AG10803 (cell line): ENCODE measurements at regions not wholly inside any gene's neighbourhood (a gene's known extent, or its start where the extent isn't known, plus 50 kb on each side); places are given as distances from the start of the nearest gene placed in this dataset.
A peak's percentile ranks its signal among the peaks of the same experiment; 100 is the strongest.

Experiments
- DNase-seq: peaks from one replicate; pipeline ENCODE4 v3.0.0; 2010; ENCODE audit warnings: low read depth
- H3K4me3 ChIP-seq: 2 replicates; pipeline ENCODE4 v1.5.1; 2011; ENCODE audit warnings: mild to moderate bottlenecking, low read length, control low read depth
- TF ChIP-seq, protein P1 (sequence below): conservative IDR thresholded peaks from 2 replicates; pipeline ENCODE4 v1.5.1; 2011; ENCODE audit warnings: mild to moderate bottlenecking, low read length, control low read depth, inconsistent platforms

DNA sequence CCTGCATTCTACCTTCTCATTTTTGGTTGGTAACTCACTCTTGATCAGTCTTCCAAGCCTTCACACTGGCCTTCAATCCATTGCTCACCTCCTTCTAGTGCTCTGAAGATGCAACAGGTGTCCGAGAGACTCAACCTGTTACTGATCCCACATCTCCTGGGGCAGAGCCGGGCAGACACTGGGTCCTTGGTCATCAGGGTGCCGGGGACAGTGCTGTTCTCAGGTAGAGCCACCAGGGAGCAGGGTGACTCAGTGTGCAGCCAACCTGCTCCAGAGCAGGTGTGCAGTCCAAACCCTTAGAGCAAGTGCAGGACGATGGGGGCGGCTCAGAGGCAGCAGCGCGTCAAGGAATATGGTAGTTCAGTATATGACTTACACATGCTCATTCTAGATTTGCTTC is 188.4 kb downstream of the DHX15 start:
- DNase-seq = no peak
- TF ChIP-seq, protein P1, sequence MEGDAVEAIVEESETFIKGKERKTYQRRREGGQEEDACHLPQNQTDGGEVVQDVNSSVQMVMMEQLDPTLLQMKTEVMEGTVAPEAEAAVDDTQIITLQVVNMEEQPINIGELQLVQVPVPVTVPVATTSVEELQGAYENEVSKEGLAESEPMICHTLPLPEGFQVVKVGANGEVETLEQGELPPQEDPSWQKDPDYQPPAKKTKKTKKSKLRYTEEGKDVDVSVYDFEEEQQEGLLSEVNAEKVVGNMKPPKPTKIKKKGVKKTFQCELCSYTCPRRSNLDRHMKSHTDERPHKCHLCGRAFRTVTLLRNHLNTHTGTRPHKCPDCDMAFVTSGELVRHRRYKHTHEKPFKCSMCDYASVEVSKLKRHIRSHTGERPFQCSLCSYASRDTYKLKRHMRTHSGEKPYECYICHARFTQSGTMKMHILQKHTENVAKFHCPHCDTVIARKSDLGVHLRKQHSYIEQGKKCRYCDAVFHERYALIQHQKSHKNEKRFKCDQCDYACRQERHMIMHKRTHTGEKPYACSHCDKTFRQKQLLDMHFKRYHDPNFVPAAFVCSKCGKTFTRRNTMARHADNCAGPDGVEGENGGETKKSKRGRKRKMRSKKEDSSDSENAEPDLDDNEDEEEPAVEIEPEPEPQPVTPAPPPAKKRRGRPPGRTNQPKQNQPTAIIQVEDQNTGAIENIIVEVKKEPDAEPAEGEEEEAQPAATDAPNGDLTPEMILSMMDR = no peak
- H3K4me3 ChIP-seq = no peak overlapping the region

DNA sequence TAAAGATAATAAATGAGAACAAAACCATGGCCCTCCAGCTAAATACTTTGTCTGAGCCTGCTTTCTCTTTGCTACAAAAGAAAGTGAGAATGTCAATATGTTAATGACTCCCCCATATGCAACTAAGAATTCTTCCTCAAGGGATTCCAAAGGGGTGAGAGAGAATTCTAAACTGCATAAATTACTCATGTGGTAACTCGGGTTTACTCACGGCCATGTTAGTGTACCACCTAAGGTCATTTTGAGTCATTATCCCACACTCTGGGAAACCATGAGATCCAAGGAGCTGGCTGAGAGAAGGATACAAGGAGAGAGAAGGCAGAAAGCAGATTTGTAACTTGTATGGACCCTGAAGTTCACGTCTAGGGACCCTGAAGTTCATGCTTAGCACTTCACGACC is 190.3 kb downstream of the DHX15 start:
- no peak overlapping the region for H3K4me3 ChIP-seq
- peak; percentile 35 for DNase-seq
- TF ChIP-seq, protein P1 = no peak

DNA sequence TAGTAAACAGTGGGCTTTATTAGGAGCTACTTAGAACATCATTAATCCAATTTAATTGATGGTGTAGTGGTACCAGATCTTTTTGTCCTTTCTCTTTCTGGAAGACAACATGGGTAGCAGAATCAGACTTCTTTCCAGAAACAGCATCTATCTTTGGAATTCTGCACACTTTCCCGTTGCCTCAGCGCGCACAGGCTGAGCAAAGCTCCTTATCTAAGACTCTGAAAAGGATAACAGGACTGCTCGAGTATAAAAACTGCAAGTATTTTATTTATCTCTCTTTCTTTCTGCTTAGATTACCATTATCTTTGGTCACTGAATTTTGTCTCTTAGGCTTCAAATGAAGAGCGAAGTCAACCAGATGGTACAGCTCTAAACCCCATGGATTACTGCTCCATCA is 191.7 kb downstream of the DHX15 start:
- DNase-seq = no peak
- H3K4me3 ChIP-seq = no peak overlapping the region
- TF ChIP-seq, protein P1 = no peak

DNA sequence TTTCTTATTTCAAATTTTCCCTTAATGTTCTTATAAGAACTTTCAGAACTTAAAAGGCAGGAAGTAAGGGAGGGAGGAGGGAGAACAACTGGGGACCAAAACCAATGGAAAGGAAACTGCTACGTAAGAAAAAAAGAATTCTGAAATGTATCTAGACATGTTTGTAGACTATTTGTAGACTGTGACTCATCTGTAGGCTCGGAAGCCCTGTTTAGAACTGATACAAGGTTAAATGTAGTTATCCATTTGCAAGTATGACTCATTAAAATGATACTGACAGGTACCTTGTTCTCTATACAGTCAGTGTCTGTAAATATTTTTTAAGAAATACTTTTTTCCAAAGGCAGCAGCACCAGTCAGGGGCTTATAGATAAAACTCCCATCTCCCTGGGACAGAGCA is 202.0 kb downstream of the DHX15 start:
- TF ChIP-seq, protein P1 = no peak
- H3K4me3 ChIP-seq = no peak overlapping the region
- no peak for DNase-seq

DNA sequence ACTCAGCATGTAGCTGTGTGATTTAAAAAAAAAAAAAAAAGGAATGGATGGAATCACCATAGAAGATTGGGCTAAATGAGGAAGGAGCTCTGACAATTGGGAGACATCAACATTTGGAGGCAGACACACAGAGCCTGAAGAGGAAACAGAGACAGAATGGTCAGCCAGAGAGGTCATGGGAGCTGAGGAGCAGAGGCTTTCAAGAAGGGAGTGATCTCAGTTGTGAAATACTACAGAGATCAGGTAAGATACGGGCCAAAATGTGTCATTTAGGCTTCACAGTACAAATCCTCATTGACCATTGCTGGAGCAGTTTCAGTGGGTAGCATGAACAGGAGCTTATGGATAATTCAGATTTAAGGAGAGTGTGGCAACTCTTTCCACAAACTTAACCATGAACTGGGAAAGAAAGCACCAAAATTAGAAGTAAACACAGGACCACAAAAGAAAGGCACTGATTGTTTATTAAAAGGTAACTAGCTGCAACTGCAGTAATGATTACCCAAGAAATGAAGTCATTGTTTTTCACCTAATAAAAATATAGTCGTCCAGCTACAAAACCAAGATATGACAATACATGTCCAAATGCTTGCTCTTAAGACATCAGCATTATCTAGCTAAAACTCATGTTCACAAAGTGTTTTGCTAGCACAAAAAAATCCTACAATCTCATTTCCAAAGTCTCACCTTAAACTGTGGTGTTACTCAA is 203.2 kb downstream of the DHX15 start:
- TF ChIP-seq, protein P1 = no peak
- H3K4me3 ChIP-seq = no peak overlapping the region
- no peak for DNase-seq

DNA sequence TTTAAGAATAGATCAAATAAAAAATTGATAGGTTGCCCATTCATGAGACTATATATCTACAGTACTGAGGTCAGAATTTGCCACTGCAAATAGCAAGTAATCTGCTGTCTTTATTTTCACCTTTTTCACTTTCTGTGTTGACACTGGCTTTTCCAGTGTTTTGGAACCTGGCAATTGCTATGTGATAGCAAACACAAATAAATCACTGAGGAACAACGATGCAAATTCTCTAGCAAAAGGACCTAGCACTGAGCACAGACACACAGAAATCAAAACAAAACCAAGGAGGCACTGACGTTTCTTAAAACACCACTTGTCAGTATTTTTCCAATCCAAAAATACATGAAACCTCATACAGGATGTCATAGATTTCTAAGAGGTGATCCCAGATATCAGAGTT is 210.7 kb downstream of the DHX15 start:
- TF ChIP-seq, protein P1 = no peak
- no peak for DNase-seq
- no peak overlapping the region for H3K4me3 ChIP-seq

DNA sequence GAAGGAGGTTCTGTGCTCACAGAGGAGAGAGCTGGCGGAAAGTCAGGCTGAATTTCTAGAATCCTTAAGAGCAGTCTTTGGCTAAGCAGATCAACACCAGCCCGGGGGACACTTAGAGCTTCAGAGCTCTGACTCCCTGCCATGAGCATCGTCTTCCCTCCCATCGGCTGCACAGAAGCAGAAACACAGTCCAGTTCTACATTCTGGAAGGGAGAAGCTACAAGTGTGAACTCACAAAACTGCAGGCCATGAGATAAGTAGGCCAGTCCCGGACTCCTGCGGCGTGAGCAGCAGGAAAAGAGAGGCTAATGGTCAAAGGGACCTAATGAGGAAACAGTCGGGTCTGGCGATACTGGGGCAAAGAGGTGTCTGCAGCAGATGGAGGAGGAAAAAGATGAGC is 211.5 kb downstream of the DHX15 start:
- DNase-seq = no peak
- no peak overlapping the region for H3K4me3 ChIP-seq
- TF ChIP-seq, protein P1 = no peak
